Fibroblast of gingiva (primary cell): ENCODE measurements at regions not wholly inside any gene's neighbourhood (a gene's known extent, or its start where the extent isn't known, plus 50 kb on each side); places are given as distances from the start of the nearest gene placed in this dataset.

ENCODE experiments used
- DNase-seq: peaks from one replicate; pipeline ENCODE4 v3.0.0-alpha.2; 2011; ENCODE audit warnings: low read depth

GRCh38 chr3:127349501-127350171, 61.8 kb upstream of the PRR20G start:
- no peak for DNase-seq

DNA sequence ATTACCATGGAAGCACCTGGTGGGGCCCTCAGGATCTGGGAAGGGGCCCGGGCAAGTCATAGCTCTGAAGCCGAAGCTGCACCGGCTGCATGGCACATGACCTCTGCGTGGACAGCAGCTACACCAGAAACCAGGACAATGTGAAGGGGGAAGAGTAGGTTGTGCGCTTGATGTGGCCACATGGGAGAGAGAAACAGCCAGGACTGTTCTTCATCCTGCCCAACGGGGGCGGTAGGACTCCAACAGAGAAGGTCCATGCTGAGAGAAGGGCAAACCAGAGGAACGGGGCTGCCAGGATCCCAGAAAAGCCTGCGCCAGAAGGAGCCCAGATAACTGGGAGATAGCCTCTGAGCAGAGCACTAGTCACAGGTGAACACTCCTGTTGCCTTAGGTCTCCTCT, 54.9 kb upstream of the PRR20G start:
- no peak for DNase-seq

DNA sequence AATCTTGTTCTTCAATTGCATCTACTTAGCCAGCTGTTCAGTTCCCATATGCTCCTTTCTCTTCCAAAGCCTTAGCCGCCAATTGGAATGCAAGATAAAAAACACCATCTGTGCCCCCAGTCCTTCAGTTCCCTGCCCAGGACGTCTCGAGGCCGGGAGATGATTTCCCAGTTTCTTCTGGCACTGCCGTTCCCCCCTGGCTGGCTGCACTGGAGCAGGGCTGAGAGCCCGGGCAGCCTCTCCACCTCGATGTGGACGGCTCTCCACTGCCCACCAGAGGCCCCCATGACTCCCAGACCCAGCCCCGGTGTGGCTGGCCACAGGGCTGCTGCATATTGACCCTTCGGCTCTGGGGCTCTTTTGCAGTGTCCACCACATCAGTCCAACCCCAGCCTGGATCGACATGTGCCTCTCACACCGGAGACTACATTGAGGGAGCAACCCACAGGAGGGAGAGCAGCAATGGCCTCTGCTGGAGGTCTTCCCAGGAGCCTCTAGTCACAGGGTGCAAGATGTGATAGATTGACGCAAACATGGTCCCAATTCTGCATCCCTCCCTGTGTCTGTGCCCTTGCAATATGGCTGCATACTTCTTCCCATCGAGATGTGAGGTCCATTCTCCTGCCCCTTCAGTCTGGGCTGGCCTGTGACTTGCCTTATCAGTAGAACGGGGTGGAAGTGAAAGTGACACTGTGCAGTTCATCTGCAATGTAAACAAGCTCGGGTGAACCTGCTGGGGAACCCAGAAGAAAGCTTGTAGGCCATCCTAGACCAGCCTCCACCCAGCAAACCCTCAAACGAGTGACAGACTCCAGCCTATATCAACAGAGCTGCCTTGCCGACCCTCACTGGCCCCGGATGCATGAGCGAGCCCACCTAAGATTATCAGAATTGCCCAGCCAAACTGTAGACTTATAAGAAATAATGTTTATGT, 52.3 kb upstream of the PRR20G start:
- no peak for DNase-seq

DNA sequence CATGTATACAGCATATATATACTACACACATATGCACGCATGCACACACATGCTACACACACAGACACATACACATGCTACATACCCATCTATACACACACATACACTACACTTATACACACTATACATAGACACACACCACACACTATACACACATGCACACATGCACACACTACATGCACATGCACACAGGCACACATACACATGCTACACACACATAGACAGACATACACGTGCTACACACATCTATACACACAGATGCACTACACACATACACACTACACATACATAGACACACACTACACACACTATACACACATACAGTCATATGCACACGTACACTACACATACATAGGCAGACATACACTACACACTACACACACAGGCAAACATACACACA, 51.2 kb upstream of the PRR20G start:
- no peak for DNase-seq

DNA sequence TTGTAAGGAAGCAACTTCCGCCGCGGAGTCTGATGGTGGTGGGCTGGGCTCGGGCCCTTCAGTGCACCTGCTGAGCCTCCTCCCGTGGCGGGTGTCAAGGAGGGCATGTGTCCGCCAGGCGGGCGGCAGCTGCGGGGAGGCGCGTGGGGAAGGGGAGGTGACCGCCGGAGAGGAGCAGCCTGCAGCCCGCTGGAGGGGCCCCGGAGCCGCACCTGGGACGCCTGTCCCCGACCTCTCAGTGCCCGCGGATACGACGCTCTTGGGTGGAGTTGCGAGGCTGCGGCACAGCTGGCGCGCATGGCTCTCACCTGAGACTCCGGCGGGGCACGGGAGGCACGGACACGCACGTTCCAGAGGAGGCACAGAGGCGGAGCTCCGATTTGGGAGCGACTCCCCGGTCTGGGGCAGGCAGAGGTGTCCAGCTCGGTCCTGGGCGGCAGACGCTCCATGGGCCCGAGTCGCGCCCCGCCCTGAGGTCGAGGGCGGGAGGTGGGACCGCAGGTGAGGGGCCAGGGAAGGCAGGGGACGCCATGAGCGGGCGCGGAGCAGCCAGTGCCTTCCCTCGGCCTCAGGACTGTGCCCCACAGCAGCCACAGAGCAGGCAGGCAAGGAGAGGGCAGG, 50.2 kb upstream of the PRR20G start:
- no peak for DNase-seq
